Astrocyte of the hippocampus (primary cell): ENCODE measurements at regions not wholly inside any gene's neighbourhood (a gene's known extent, or its start where the extent isn't known, plus 50 kb on each side); places are given as distances from the start of the nearest gene placed in this dataset.
"Not testable (repeated sequence)": the region's sequence is repeated elsewhere in the genome, so short reads cannot be mapped to it uniquely, and the experiment has no call there.

Experiments
- DNase-seq: peaks from one replicate; pipeline ENCODE4 v3.0.0; 2011; ENCODE audit warnings: low read depth, low spot score

GRCh38 chr9:102941868-102942267 lies 53.3 kb upstream of the CYLC2 start:
- no peak for DNase-seq

DNA sequence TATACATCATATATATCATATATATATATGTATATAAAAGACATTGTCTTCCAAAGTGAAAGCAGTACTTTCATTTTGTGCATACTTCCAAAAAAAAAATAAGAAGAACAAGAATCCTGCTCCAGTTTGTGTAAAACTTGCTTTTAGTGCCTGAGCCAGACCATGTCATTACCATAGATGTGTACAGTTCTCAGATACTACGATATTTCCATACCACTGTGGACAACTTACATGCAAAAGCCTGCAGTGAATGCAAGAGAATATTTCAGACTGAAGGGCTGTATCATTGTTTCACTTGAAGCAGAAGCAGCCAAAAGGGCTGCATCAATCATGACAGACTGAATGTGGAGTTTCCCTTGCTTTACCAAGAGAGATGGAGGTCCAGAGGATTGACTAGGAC lies 72.6 kb upstream of the CYLC2 start:
- no peak for DNase-seq

DNA sequence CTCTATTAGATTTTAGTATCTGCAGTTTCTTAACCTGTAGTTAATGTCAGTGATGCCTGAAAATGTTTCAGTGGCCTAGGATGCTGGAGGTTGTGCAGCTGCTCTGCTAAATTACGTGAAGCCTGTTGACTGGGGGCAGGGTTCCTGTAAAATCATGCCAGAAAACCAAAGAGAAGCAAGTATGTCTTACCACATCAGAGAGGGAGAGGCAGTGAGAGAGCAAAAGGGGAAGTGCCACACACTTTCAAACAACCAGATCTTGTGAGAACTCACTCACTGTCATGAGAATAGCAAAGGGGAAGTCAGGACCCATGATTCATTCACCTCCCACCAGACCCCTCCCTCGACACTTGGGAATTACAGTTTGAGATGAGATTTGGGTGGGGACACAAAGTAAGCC lies 83.9 kb upstream of the CYLC2 start:
- DNase-seq, result no peak

GRCh38 chr9:102905795-102906194 lies 89.3 kb upstream of the CYLC2 start:
- not testable (repeated sequence) for DNase-seq

DNA sequence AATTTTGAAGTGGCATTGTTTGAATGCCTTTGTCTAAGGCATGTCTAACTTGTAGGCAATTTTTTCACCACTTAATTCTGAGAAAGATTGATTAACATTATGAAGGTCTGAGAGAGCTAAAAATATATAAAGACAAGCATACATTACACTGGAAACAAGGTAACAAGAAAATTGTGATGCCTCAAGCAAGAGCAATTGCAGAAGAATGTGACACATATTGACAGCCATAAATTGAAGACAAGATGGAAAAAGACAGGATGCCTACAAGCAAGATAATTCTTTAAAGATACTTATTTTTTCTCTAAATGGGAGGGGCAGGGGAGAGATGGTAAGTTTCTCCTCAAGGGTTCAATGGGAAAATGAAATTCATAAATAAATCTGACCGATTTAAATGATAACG lies 103.1 kb upstream of the CYLC2 start:
- DNase-seq, result no peak

DNA sequence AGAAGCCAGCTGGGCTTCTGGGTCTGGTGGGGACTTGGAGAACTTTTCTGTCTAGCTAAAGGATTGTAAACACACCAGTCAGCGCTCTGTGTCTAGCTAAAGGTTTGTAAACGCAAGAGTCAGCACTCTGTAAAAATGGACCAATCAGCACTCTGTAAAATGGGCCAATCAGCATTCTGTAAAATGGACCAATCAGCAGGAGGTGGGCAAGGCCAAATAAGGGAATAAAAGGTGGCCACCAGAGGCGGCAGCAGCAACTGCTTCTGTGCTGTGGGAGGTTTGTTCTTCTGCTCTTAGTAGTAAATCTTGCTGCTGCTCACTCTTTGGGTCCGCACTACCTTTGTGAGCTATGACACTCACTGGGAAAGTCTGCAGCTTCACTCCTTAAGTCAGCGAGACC lies 106.4 kb upstream of the CYLC2 start:
- not testable (repeated sequence) for DNase-seq

DNA sequence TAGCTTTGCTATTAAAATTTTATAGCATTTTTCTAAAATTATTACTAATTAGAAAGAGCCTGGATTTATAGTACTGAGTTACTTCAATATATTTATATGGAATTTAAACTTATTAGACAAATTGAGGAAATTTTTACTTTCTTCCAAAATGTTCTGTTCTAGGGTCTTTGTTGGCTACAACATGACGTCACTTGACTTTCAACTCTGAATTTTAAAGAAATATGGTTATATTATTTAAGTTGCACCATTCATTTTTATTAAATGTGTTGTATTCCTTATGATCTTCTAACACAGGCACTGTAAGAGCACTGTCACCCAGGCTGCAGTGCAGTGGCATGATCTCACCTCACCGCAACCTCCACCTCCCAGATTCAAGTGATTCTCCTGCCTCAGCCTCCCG lies 119.4 kb upstream of the CYLC2 start:
- DNase-seq, result no peak

DNA sequence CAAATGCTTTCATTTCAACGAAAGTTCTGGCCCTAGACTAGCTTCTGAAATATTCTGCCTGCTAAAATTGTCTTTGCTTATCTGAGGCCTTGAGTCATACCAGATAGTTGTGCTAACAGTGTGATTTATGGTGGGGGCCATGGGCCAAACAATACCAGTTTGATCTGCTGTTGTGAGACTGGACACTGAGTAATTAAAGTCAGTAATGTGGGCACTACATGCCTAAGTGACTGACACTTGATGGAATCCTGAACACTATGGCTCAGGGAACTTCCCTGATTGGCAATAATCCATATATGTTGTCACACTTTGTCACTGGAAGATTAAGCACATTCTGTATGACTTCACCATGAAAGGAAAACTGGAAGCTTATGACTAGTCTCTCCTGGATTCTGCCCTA lies 127.6 kb upstream of the CYLC2 start:
- peak; percentile 69 for DNase-seq

DNA sequence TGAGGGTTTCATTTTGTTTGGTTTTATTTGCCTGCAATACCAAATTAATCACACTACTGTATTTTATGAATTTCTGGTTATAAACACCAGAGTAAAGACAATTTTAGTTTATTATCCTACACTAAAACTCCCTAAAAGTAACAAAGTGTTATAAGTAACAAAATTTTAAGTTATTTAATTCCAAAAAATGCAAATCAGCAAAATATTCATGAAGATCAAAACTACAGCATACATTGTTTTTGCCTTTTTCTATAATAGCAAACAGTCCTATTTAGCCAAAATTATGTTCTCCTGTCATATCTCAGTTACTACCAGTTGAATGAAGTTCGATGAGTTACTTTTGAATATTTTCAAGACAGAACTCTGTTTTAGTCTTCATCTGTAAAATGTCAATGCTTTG lies 132.7 kb upstream of the CYLC2 start:
- no peak for DNase-seq

GRCh38 chr9:102855641-102856040 lies 139.5 kb upstream of the CYLC2 start:
- DNase-seq, result no peak

DNA sequence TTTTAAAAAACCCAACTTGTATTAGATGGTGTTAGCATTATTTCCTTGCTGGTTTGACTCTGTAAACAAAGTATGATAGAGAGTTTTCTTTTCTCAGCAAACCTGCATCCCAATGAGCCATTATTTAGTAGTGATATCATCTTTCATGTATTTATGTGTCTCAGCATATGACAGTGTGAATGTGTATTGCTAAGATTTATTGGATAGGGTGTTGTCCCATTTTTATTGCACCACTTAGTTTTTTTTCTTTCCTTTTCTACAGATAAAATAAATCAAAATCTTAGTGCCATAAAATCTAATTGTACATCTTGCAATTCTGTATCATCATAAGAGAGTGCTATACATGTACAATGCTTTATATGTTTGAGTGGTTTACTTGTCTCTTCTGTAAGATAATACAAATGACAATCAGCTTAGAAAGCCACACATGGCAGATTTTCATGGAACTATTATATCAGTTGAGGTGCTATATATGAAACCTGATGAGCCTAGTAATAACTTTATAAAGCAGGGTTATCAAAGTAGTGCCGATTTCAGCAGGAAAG lies 149.2 kb upstream of the CYLC2 start:
- DNase-seq, result no peak

GRCh38 chr9:102844716-102845115 lies 150.4 kb upstream of the CYLC2 start:
- no peak for DNase-seq

DNA sequence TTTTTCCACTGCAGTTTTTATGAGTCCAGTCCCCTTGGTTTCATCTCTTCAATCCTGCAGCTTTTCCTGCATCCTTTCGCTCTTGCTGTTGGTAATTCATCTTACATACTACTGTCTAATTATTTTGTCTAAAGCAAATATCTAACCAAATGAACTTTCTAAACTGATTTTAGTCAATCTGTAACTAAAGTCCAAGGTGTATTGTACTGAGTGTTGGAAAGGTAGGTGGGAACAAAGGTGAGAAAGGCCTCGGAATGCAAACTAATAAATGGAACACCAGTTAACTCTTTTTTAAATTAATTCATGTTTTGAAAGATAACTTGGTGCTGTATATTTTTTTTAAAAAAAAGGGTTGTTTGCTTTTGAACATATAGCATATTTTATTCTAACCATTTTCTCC lies 152.7 kb upstream of the CYLC2 start:
- no peak for DNase-seq

- DNase-seq, result no peak
Observed at GRCh38 chr9:102841376-102841775, 153.8 kb upstream of the CYLC2 start.

DNA sequence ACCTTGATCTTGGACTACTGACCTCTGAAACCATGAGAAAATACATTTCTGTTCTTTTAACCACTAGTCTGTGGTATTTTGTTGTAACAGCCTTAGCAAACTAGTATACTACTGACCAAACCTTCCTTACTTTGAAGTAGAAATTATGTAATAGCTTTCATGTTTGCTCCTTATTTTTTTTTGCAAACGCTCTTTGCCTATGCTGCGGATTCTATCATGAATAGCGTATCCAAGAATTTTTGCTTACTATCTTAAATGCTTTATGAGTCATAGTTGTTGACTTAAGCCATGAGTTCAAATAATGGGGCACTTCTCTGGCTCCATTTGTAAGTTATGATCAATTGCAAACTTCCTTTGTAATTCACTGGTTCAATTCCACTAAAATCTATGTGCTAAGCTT lies 154.8 kb upstream of the CYLC2 start:
- no peak for DNase-seq

DNA sequence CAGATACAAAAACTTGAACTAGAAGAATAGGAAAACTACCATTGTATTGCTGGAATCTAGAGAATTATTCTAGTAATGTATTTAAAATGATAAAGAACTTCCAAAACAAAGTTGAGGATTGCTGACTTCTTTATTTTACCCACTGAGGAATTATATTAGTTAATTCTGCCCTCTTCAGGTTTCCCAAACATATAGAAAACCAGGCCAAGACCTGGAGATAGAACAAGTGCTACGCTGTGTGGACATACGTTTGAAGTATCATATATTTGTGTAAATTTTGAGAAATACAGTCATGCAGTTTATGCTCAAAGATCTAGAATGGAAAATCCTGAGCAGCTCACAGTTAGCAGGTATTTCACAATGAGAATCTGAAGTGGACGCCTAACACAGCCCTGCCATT lies 162.3 kb upstream of the CYLC2 start:
- DNase-seq, result no peak

- DNase-seq, result no peak
Observed at GRCh38 chr9:102796244-102796643, 198.9 kb upstream of the CYLC2 start.

- DNase-seq, result no peak
Observed at GRCh38 chr9:102795532-102795931, 199.6 kb upstream of the CYLC2 start.

DNA sequence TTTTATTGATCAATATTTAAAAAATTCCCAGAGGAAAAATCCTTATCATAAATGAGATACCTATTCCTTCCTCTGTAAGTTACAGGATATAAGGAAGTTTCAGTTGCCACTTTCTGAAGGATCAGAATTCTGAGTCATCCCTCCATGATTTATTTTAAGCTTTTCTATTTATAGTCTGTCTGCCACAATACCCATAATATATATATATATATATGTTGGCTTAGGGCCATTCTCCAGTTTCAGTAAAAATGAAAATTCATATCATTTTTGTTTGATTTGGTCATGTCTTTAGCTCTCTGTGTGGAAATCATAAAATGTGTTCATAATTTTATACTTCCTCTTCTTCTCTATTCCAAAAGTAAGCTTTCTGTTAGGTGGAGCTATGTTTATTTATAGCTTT lies 215.8 kb upstream of the CYLC2 start:
- DNase-seq, result no peak

GRCh38 chr9:102778746-102779145 lies 216.4 kb upstream of the CYLC2 start:
- DNase-seq, result no peak

- DNase-seq, result no peak
Observed at GRCh38 chr9:102770704-102771103, 224.4 kb upstream of the CYLC2 start.

GRCh38 chr9:102769307-102769706 lies 225.8 kb upstream of the CYLC2 start:
- DNase-seq, result no peak

GRCh38 chr9:102768002-102768401 lies 227.1 kb upstream of the CYLC2 start:
- DNase-seq, result no peak

DNA sequence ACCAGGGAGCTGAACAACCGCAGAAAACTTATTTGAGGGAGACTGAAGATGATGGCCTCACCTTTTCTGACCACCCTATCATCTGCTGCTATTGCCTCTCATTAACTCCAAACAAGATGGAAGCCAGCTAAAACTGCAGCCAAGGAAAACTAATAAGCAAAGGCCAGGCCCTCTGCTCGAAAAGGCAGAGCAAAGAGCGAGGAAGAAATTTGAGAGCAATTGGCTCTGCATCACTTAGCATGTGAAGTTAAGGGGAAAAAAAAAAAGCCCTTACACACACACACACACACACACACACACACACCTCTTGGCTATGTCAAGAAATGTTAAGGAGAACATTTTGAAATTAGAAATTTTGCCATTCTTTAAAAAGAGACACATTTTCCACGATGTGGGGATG lies 228.1 kb upstream of the CYLC2 start:
- DNase-seq, result no peak

- DNase-seq, result no peak
Observed at GRCh38 chr9:102740578-102740977, 254.6 kb upstream of the CYLC2 start.
